Fibroblast of the conjunctiva (primary cell): ENCODE measurements at regions not wholly inside any gene's neighbourhood (a gene's known extent, or its start where the extent isn't known, plus 50 kb on each side); places are given as distances from the start of the nearest gene placed in this dataset.
"Not testable (repeated sequence)": the region's sequence is repeated elsewhere in the genome, so short reads cannot be mapped to it uniquely, and the experiment has no call there.

Experiments
- DNase-seq: peaks from one replicate; pipeline ENCODE4 v3.0.0-alpha.2; 2010; ENCODE audit warnings: low read depth

DNA sequence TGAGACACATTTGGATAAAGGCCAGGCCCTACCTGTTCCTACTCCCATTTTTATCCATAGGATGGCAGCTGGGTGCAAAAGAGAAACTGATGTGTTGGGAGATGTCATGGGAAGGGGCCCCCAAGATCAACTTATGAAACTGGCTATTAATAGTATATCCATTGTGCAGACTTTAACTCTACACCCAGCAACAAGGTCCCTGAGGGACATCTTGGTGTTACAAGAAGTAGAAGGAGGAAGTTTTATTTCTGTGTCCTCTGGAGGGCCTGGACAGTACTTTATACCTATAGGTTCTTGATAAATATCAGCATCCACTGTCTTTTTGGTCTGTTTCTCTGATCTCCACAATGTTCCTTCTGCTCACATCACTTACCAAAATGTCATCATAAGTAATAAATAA, 84.6 kb downstream of the BTG1 start:
- no peak for DNase-seq

DNA sequence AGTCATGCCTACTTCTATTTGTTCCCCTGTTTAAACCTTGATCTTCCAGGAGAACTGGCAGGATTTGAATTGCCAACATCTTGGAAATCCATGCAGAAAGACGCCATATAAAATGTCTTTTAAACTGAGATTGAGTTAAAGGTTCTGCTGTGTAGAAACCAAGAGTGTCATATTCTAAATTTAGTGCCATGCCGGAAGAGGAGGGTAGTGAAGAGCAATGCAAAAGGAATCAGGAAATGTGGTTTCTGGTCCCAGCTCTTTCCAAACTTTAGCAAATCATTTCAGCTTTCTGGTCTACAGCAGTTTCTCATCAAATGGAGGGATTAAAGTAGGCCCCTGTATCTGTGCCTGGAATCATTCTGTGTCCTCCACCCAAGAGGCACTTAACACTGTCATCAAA, 85.7 kb downstream of the BTG1 start:
- DNase-seq = no peak

DNA sequence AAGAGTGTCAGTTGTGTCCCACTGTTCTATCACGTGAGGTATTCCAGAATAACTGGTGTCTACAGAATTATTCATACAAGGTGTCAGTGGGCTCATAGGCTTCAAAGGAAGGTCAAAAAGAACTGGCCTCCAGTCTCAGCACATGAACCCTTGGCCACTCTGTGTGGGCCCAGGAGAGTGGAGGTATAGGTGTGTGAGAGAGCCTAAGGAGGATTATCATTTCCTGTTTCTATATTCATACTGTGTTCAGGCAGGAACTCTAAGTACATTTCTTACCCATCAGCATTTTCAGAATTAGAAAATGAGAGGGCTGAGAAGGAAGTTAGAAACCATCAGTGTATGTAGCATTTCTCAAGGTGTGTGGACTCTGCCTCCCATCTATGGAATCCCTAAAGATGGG, 87.0 kb downstream of the BTG1 start:
- no peak for DNase-seq

DNA sequence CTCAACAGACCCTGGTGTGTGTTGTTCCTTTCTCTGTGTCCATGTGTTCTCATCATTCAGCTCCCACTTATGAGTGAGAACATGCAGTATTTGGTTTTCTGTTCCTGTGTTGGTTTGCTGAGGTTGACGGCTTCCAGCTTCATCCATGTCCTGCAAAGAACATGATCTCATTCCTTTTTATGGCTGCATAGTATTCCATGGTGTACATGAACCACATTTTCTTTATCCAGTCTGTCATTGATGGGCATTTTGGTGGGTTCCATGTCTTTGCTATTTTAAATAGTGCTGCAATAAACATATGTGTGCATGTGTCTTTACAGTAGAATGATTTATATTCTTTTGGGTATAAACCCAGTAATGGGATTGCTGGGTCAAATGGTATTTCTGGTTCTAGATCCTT, 88.9 kb downstream of the BTG1 start:
- DNase-seq = not testable (repeated sequence)

DNA sequence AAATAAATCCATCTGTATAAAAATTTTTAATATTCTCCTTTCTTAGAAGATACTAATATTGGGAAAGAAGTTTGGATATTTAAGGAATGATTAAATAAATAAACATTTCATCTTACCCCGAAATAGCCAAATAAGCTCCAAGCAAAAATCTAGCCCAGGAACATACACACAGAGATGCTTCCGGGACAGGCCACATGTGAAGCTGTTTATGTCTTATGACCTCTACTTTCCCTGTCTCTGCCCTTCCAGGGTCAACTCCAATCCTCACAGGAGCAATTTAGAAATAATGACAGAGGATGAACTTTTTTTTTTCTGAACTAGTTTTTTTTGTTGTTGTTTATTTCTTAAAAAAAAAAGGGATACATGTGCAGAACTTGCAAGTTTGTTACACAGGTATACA, 89.4 kb downstream of the BTG1 start:
- no peak for DNase-seq

DNA sequence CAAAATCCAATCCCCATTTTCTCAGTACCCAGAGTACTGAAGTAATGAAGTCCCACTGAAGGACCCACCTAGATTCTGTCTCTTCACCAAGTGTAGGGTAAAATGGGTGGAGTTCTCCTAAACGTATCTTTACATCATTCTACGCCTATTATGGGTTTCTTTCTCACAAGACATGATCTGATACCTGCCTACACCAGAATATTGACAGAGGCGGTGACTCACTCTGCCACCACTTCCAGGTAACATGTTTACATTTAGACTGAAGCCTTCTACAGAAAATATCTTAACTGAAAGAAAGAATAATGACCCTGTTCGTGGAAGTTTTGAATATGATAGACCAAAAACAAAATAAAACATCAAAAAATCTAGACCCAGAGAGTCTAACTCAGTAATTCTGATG, 89.8 kb downstream of the BTG1 start:
- DNase-seq = no peak

DNA sequence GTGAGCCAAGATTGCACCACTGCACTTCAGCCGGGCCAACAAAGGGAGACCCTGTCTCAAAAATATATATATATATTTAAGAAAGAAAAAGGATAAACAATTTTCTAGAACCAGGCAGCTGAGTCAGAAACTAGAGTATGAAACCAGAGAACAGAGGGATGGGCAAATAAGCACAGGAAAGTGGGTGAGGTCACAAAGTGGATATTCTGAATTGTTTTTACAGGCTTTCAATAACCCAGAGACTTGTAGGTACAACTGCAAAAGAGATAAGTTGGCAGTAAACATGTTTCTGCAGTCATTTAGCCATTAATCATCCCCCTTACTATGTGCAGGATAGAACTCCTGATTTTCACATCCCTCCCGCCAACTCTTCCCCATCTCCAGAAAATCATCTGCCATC, 94.2 kb downstream of the BTG1 start:
- no peak for DNase-seq

DNA sequence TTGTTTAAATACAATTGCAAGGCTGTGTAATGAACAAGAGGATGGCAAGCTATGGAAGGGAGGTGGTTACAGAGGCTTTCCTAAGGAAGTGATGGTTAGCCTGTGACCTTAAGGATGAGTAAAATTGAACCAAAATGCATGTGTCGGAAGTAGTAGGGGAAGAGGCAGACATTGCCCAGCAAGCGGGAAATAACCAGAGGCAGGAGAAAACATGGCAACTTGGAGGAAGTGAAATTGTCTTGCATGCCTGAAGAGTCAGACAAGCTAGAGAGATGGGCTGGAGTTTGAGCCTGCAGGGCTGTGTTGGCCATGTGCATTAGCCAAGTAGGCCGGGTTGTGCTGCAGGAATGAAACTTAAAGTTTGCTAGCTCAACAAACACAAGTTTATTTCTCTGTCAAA, 96.2 kb downstream of the BTG1 start:
- DNase-seq = no peak

DNA sequence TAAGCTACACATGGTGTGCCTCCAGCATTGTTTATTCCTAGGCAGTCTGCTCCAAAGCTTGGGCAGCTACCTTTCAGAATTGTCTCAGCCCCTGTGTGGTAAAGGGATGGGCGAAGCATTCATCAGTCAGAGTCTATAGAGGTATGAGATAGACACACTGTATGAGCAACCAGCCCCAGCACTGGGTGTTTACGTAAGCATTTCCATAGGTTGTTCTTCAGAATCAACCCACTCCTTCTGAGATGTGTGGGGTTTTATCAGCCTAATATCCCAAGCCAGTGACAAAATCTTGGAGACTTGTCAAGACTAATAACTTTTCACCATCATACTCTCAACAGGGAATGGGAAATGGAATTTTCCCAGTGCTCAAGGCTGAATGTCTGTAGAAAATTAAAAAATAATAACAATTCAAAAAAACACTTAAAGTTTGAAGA, 98.2 kb downstream of the BTG1 start:
- DNase-seq = no peak

DNA sequence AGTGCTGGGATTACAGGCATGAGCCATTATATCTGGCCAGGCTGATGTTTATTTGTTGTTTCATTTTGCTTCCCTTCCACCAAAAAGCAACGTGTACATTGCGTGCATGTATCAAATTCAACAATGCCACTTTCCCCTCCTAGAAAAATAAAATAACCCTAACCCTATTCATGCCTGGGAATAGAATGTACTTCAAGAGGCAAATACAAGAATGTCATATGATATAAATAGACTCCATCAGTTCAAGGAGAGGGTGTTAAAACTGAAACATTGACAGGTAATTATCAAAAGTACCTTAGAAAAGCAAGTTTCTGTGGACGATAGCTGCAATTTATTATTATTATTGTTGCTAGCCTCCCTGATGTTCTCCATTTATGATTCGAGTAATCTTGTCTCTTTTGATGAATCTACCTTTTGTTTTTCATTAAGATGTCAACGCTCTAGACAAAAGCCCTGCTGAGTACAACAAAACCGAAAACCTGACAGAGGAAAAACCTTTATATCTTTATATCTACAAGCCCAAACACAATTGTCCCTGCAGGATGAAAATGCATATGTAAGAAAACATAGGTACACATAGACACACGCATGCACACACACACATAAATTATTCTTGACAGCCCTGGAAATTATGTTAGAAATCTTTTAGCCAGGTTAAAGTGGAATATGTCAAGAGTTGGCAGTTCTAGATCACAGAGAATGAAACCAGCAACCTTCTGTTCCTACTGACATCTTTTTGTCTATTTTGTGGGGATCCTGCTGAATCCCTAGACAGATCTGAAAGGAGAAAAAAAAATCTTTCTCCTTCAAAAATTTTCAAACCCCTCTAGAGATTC, 98.9 kb downstream of the BTG1 start:
- DNase-seq = no peak

DNA sequence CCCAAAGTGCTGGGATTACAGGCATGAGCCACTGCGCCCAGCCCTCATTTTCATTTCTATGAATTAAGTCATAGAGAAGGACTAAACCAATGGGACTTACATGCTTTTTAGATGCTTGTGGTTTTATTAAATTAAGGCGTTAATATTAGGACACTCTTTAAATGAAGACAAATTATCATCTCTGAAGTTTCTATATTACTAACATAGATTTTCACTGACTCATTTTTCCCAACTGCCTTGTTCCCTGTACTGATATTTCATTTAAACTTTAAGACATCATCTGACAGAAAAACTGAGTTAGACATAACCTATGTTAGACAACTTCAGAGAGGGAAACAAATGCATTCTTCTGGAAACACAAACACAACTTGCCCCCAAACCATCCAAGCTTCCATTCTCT, 99.8 kb downstream of the BTG1 start:
- no peak for DNase-seq

DNA sequence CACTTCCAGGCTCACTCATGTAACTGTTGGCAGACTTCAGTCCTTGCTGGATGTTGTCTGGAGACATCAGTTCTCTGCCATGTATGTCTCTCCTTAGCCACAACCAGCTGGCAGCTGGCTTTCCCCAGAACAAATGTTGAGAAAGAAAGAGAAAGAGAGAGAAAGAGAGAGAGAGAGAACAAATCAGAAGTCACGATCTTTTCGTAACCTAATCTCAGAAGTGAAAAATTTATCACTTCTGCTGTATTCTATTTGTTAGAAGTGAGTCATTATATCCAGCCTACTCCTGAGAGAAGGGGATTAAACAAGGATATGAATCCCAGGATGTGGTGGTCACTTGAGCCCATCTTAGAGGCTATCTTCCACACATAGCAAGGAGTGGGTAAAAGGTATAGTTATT, 101.2 kb downstream of the BTG1 start:
- no peak for DNase-seq

DNA sequence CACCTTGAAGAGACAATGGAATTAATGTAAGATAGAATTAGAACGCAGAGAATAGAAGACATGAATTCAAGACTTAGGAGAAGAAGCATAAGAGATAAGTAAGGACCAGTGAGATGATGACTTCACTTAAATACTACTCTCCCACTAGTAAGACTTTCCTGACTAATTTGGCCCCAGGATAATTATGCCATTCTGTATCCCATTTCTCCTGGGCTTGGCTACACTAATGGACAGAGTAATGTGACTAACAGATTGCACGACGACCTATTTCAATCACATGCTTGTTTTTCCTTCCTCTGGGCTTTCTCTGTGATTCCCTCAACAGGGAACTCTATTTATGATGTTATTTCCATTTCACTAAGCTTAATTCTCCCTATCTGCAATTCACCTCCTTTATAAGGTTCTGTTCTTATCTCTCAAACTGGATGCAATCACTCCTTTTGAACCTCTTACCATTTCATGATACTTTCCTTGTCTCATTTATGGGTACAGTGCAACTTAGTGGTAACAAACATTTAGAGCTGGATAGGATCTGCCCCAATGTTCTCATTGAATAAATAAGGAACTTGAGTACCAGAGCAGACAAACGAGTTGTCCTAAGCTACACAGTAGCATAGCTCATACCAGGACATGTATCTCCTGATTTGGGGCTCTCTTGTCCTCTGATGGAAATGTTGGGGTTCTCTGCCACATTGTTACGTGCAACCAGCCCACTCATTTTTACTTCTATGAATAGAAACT, 102.7 kb downstream of the BTG1 start:
- no peak for DNase-seq

DNA sequence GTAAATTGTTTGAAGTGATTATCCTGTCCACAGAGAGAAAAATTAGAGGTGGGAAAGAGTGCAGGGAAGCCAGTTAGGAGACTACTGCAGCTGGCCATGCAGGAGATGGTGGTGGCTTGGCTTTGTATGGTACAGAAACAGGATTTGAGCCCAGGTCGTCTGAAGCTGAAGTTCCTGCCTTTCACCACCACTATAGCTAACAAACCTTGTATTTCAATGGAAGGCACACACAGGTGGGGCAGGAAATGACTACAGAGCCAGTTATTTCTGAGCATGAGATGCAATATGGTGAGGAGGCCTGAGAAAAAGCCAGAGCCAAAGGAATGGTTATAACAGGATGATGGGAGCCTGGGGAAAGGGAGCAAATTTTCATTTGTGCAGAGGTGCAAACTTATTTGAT, 103.9 kb downstream of the BTG1 start:
- DNase-seq = no peak

DNA sequence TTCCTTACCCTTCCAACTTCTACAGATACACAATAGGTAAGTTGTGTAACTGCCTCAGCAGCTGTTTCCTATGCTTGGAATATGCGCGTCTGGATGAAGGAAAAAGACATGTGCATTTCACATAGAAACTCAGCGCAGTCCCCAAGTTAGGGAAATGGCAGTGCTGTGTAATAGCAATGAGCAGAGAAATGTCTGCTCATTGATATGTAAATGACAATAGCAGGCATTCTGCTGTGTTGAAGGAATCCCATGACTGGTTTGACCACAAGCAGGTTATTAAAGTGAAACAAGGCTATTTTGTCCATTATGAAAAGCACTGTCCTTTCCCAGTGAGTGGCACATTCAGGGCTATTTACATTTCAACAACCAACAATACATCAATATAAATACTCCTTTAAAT, 106.6 kb downstream of the BTG1 start:
- DNase-seq = no peak

DNA sequence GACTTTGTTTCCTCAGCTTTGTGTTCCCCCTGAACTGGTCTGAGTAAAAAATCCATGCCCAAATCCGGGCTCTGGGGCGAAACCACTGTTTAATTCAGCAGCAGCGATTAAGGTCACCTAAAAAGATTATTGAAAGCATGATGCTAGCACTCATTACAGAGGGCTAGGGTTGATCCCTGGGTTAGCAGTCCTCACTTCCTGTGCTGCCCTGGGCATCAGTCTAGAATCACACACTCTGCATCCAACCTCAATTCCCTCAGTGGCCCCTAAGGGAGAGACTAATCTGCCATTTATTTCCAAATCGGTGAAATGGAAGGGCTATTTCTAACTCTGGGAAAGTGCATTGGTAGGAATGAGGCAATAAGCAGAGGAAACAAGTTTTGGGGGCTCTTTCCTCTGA, 107.2 kb downstream of the BTG1 start:
- no peak for DNase-seq

DNA sequence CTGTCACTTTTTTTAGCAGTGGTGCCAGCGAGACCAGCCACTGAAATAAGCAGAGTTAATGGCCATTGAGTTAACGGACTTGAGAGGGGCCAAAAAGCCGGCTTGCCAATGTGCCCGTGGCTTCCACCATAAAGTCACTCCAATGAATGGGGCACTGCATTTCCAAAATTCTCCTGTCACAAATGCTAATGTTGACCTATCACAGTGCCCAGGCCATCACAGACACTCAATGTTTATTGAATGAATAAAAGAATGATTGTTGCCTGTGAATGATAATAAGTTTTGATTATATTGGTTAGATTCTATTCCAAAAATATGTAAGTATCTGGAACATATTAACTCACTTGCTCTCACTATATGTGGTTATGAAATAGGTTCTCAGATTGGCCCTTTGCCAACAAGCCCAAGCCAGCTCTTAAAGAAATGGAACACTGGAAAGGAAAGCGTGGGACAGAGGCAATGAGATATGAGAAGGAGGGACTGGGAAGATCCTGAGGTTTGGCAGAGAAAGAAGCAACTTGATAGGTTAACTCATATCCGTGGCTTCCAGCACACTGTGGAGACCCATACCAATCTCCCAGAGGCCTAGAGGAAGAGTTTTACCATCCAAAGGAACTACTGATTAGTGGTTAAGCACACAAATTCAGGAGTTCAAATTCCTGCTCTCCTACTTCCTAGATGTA, 108.7 kb downstream of the BTG1 start:
- DNase-seq = peak; percentile 77

DNA sequence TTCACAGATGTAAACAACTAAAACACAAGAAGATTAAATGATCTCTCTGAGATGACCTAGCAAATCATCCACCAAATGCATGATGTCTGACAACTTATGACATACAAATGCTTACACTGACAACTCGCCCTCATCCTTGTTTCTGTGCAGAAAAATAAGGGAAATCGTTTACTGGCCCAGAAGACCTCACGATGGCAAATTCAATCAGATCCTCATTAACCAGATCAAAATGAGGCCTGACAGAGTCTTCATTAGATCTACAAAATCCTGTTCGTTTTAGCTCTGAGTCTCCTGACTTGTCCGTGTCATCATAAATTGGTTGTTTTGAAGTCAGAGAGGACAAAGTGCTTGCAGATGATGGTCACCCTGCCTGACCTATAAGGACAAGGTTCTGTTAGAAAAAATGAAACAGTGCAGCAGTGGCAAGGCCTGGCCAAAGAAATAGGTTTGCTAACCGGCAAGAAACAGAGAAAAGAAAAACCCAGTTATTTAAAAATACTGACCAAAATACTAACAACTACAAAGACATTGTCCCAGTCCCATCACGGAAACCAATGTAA, 109.5 kb downstream of the BTG1 start:
- no peak for DNase-seq

DNA sequence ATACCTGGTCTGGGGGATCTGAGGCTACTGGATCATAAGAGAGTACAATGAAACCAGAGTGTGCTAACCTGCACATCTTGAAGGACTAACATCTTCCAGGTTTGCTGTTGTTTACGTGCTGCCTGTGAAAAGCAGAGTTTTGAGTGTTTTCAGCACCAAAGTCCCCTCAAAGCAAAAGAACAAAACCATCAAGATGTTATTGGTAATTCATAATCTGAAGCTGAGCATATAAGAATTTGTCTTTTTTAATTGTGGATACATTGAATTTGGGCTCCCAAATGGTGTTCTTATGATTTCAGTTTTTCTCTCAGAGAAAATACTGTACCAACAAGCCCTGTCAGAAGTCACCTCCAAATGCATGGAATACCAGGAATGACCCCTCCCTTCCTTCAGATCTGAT, 110.2 kb downstream of the BTG1 start:
- DNase-seq = no peak

DNA sequence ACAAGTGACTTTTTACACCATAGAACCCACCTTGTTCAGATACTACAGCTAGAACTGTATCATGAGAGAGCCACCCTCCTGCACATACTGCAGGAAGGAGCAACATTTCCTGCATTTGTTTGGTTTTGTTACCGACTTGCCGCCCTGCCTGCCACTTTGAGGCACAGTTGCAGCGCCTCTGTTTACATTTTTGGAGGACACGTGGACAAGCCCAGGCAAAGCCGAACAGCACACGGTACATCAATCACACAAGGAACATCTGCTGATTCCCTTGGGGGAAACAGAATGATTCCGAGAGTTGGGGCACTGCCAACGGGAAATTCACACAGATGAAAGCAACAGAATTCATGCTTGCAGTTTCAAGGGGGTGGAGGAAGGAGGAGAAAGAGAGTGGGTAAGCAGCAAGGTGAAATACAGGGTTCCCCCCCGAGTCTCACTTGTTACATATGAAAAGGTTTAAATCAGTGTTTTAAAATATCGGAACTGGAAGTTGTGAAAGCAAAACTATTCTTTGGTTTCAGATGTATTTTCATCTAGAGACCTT, 110.7 kb downstream of the BTG1 start:
- peak; percentile 76 for DNase-seq

DNA sequence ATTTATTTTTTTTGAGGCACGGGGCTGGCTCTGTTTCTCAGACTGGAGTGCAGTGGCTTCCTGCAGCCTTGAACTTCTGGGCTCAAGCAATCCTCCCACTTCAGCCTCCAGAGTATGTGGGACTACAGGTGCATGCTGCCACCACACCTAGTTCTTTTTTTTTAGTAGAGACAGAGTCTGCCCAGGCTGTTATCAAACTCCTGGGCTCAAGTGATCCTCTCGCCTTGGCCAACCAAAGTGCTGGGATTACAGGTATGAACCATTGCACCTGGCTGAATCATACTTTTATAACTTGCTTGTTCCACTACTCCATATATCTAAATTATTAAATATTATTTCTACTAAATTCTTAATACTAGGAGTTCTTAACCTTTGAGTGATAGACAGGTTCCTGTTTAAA, 111.6 kb downstream of the BTG1 start:
- no peak for DNase-seq

DNA sequence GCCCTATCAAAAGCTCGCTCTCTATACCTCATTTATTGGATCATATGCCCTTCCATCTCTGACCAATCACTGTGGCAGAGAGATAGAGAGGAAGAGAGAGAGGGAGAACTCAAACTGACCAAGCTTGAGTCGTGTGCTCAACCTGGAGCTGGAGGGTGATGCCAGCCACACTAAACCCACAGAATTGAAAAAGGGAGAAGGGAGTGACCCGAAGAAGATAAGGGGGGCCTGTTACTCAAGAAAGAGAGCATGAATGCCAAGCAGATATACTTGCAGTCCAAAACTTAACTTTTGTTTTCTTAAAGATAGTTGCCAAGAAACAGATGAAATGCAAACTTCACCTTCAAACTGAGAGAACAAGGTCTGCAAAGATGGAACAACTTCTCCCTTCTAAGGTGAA, 112.7 kb downstream of the BTG1 start:
- no peak for DNase-seq

DNA sequence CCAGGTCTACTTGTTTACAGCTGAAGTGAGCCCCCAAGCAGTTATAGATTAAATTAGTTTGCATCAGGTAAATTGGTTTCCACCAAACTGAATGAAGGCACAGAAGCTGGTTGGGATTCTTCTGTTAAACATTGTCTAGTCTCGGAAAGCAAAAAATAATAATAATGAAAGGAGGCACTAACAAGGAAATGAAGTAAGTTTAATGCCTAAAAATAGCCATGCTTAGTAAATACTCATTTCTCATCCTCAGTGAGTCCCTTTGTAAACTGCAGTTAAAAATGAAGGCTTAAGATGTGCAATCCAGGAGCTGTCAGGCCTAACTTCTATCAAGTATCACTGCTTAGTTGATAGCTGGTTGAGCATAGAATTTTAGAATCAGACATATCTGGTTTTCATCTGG, 113.5 kb downstream of the BTG1 start:
- DNase-seq = no peak
